ENCODE measurements at regions not wholly inside any gene's neighbourhood (a gene's known extent, or its start where the extent isn't known, plus 50 kb on each side); places are given as distances from the start of the nearest gene placed in this dataset.

GRCh38 chr3:104564045-104564643, 802.6 kb upstream of the ALCAM start (continued):
- no peak for TF ChIP-seq E4F1 (IDR thresholded peaks at IDR 0.05; ENCODE audit: borderline replicate concordance, partially characterized antibody)
- no peak for TF ChIP-seq PAX5 (IDR thresholded peaks at IDR 0.05; ENCODE audit: borderline replicate concordance, low read depth, low read length)
- no peak for TF ChIP-seq RELB (IDR thresholded peaks at IDR 0.05; ENCODE audit: low read depth)
- TF ChIP-seq JUNB (IDR thresholded peaks at IDR 0.05) = no peak
- no peak for TF ChIP-seq STAT1 (conservative IDR thresholded peaks at IDR 0.05)
- no peak for TF ChIP-seq RUNX3 (IDR thresholded peaks at IDR 0.05; ENCODE audit: low read length)
- TF ChIP-seq RAD21 (IDR thresholded peaks at IDR 0.05; ENCODE audit: insufficient read depth, low read depth, low read length) = peak; percentile 29; the same call in 1 of the 2 replicates

- FAIRE-seq (peak; percentile 66), ATAC-seq (peak; percentile 56), DNase-seq (ENCODE audit: low read depth, low spot score) (no peak)
- no peak overlapping the region for H3K9ac ChIP-seq (ENCODE audit: control insufficient read depth, insufficient read depth, low read length)
- no peaks in the 10 kb centered on the region for H3K79me2 ChIP-seq (ENCODE audit: control insufficient read depth, insufficient read depth, low read length)
- ChIA-PET CTCF (no interaction called here), RAD21 (ENCODE audit: unreplicated experiment) (no interaction called here), POLR2A (no interaction called here), SMC1A (ENCODE audit: uncharacterized antibody, unreplicated experiment) (no interaction called here)
- in situ Hi-C loops (cut with MboI) (no loop called here), intact Hi-C loops (cut with micrococcal nuclease; ENCODE audit: unreplicated experiment) (no loop called here)
- no peaks in the 10 kb centered on the region for H3K27me3 ChIP-seq (replicated peaks in 1 of 2; ENCODE audit: control insufficient read depth in 2 of 2, insufficient read depth in 2 of 2, low read length in 1 of 2)
- no peak overlapping the region for H3K4me2 ChIP-seq (ENCODE audit: control insufficient read depth, insufficient read depth)
- no peak overlapping the region for H3K27ac ChIP-seq (ENCODE audit: control insufficient read depth, insufficient read depth)
- no peak overlapping the region for H2AFZ ChIP-seq (ENCODE audit: control insufficient read depth, low read depth, low read length)
- no peaks in the 10 kb centered on the region for H3K4me1 ChIP-seq (ENCODE audit: control insufficient read depth, insufficient read depth, low read length)
- no peaks in the 10 kb centered on the region for H3K36me3 ChIP-seq (ENCODE audit: control insufficient read depth in 2 of 2, insufficient read depth in 2 of 2, low read length in 1 of 2)
- no peak overlapping the region for H3K4me3 ChIP-seq
- no peaks in the 10 kb centered on the region for H4K20me1 ChIP-seq (ENCODE audit: control insufficient read depth, insufficient read depth)
- no peaks in the 10 kb centered on the region; the same call in 2 of the 3 replicates for H3K9me3 ChIP-seq (replicated peaks; ENCODE audit: control insufficient read depth, insufficient read depth, low read length)
- no TSS peak for BruUV-seq (replicated peaks)
- no peak for TF ChIP-seq EGR1 (IDR thresholded peaks at IDR 0.05; ENCODE audit: borderline replicate concordance in 1 of 2, low read depth in 2 of 2, low read length in 2 of 2)
- no peak for TF ChIP-seq ELK1 (IDR thresholded peaks at IDR 0.05; ENCODE audit: low read depth, low read length)
- TF ChIP-seq ZNF207 (IDR thresholded peaks at IDR 0.05; ENCODE audit: borderline replicate concordance) = no peak
- TF ChIP-seq REST (IDR thresholded peaks at IDR 0.05; ENCODE audit: low read depth, low read length) = no peak
- no peak for TF ChIP-seq TARDBP (IDR thresholded peaks at IDR 0.05; ENCODE audit: borderline replicate concordance)
- no peak for TF ChIP-seq SUZ12 (IDR thresholded peaks at IDR 0.05; ENCODE audit: unreplicated experiment)
These were observed 800.7 kb upstream of the ALCAM start for GRCh38 chr3:104566054-104566453.
